HG03565 (cell line): ENCODE measurements at regions not wholly inside any gene's neighbourhood (a gene's known extent, or its start where the extent isn't known, plus 50 kb on each side); places are given as distances from the start of the nearest gene placed in this dataset.

ENCODE experiments used
- ATAC-seq: cut with Tn5 transposase; IDR thresholded peaks from one replicate; pipeline ENCODE4 v1.9.1; 2021; ENCODE audit warnings: mild to moderate bottlenecking, moderate library complexity; ENCODE audit not compliant: unreplicated experiment

GRCh38 chr10:4691776-4692175 is 134.2 kb upstream of the AKR1E2 start:
- no peak for ATAC-seq

GRCh38 chr10:4691301-4691700 is 134.7 kb upstream of the AKR1E2 start:
- no peak for ATAC-seq

GRCh38 chr10:4688601-4689000 is 137.4 kb upstream of the AKR1E2 start:
- ATAC-seq: peak; percentile 54

- ATAC-seq: no peak
Observed at GRCh38 chr10:4688168-4688567, 137.8 kb upstream of the AKR1E2 start.

- ATAC-seq: no peak
Observed at GRCh38 chr10:4687397-4687796, 138.6 kb upstream of the AKR1E2 start.

GRCh38 chr10:4686644-4686996 is 139.4 kb upstream of the AKR1E2 start:
- ATAC-seq: no peak

- ATAC-seq: no peak
Observed at GRCh38 chr10:4685904-4686643, 139.9 kb upstream of the AKR1E2 start.

- ATAC-seq: no peak
Observed at GRCh38 chr10:4685491-4685890, 140.5 kb upstream of the AKR1E2 start.

GRCh38 chr10:4684434-4684833 is 141.6 kb upstream of the AKR1E2 start:
- no peak for ATAC-seq

- ATAC-seq: no peak
Observed at GRCh38 chr10:4683838-4684237, 142.2 kb upstream of the AKR1E2 start.

GRCh38 chr10:4683137-4683536 is 142.9 kb upstream of the AKR1E2 start:
- ATAC-seq: no peak

- no peak for ATAC-seq
Observed at GRCh38 chr10:4678951-4679671, 146.9 kb upstream of the AKR1E2 start.

- ATAC-seq: no peak
Observed at GRCh38 chr10:4678023-4678950, 147.7 kb upstream of the AKR1E2 start.

- no peak for ATAC-seq
Observed at GRCh38 chr10:4677296-4678021, 148.5 kb upstream of the AKR1E2 start.

- no peak for ATAC-seq
Observed at GRCh38 chr10:4676566-4676965, 149.4 kb upstream of the AKR1E2 start.

- ATAC-seq: no peak
Observed at GRCh38 chr10:4675808-4676207, 150.2 kb upstream of the AKR1E2 start.

- no peak for ATAC-seq
Observed at GRCh38 chr10:4673279-4674040, 152.5 kb upstream of the AKR1E2 start.

GRCh38 chr10:4672201-4672600 is 153.8 kb upstream of the AKR1E2 start:
- no peak for ATAC-seq

GRCh38 chr10:4671451-4672145 is 154.4 kb upstream of the AKR1E2 start:
- no peak for ATAC-seq
